Muscle layer of colon (tissue), 2 donors: ENCODE measurements at regions not wholly inside any gene's neighbourhood (a gene's known extent, or its start where the extent isn't known, plus 50 kb on each side); places are given as distances from the start of the nearest gene placed in this dataset.

Source experiments
- H3K27ac ChIP-seq: one replicate; pipeline ENCODE4 v1.7.0; 2013; ENCODE audit warnings: low read depth, mild to moderate bottlenecking, low read length, moderate library complexity
- H3K27me3 ChIP-seq, 2 donors: one replicate each; pipeline ENCODE4 v1.7.0; 2013; ENCODE audit warnings: low read length in 2 of 2, mild to moderate bottlenecking in 2 of 2; ENCODE audit not compliant: insufficient read depth in 2 of 2, control insufficient read depth in 1 of 2
- H3K36me3 ChIP-seq: one replicate; pipeline ENCODE4 v1.7.0; 2013; ENCODE audit warnings: mild to moderate bottlenecking, low read length; ENCODE audit not compliant: insufficient read depth
- H3K4me1 ChIP-seq: one replicate; pipeline ENCODE4 v1.7.0; 2013; ENCODE audit warnings: mild to moderate bottlenecking, low read length; ENCODE audit not compliant: insufficient read depth
- H3K4me3 ChIP-seq, 2 donors: one replicate each; pipeline ENCODE4 v1.7.0; 2013; ENCODE audit warnings: low read length in 2 of 2, low read depth in 1 of 2, mild to moderate bottlenecking in 1 of 2, moderate library complexity in 1 of 2
- H3K9ac ChIP-seq: one replicate; pipeline ENCODE4 v1.7.0; 2013; ENCODE audit warnings: low read length
- H3K9me3 ChIP-seq: one replicate; pipeline ENCODE4 v1.7.0; 2013; ENCODE audit warnings: mild to moderate bottlenecking, low read length
- donor health status: abdominal sarcoma.
- donor health status: Adenocarcinoma of cecum.

- H3K27ac ChIP-seq, result no peak overlapping the region
- H3K27me3 ChIP-seq, result no peaks in the 10 kb centered on the region
- no peaks in the 10 kb centered on the region for H3K9me3 ChIP-seq
- H3K36me3 ChIP-seq, result no peaks in the 10 kb centered on the region
- no peak overlapping the region for H3K4me3 ChIP-seq
- H3K9ac ChIP-seq, result no peak overlapping the region
- no peaks in the 10 kb centered on the region for H3K4me1 ChIP-seq
Measured at GRCh38 chr6:74319292-74319691, 623.3 kb downstream of the CD109 start.

GRCh38 chr6:74318738-74319137 lies 622.7 kb downstream of the CD109 start:
- Histone ChIP-seq H3K9me3 (no peaks in the 10 kb centered on the region), H3K9ac (no peak overlapping the region), H3K27me3 (no peaks in the 10 kb centered on the region)

GRCh38 chr6:74312081-74312480 lies 616.1 kb downstream of the CD109 start:
- H3K4me3 ChIP-seq, result no peak overlapping the region
- H3K4me1 ChIP-seq, result no peaks in the 10 kb centered on the region
- no peak overlapping the region for H3K9ac ChIP-seq
- H3K9me3 ChIP-seq, result no peaks in the 10 kb centered on the region
- no peak overlapping the region for H3K27ac ChIP-seq
- H3K36me3 ChIP-seq, result no peaks in the 10 kb centered on the region
- no peaks in the 10 kb centered on the region for H3K27me3 ChIP-seq

More at GRCh38 chr6:74318738-74319137, 622.7 kb downstream of the CD109 start:
- H3K4me3 ChIP-seq, result no peak overlapping the region
- no peak overlapping the region for H3K27ac ChIP-seq
- no peaks in the 10 kb centered on the region for H3K36me3 ChIP-seq
- no peaks in the 10 kb centered on the region for H3K4me1 ChIP-seq

- no peaks in the 10 kb centered on the region for H3K36me3 ChIP-seq
- H3K9ac ChIP-seq, result no peak overlapping the region
- H3K4me1 ChIP-seq, result no peaks in the 10 kb centered on the region
- H3K27ac ChIP-seq, result no peak overlapping the region
- H3K4me3 ChIP-seq, result no peak overlapping the region
- no peaks in the 10 kb centered on the region for H3K27me3 ChIP-seq
- H3K9me3 ChIP-seq, result no peaks in the 10 kb centered on the region
Measured at GRCh38 chr6:74311431-74311830, 615.4 kb downstream of the CD109 start.

GRCh38 chr6:74289884-74290283 lies 593.9 kb downstream of the CD109 start:
- H3K36me3 ChIP-seq, result no peaks in the 10 kb centered on the region
- H3K27ac ChIP-seq, result no peak overlapping the region
- H3K4me1 ChIP-seq, result no peaks in the 10 kb centered on the region

GRCh38 chr6:74287932-74288331 lies 591.9 kb downstream of the CD109 start:
- Histone ChIP-seq H3K4me3 (no peak overlapping the region), H3K36me3 (no peaks in the 10 kb centered on the region), H3K4me1 (no peaks in the 10 kb centered on the region), H3K27ac (no peak overlapping the region), H3K27me3 (no peaks in the 10 kb centered on the region), H3K9me3 (no peaks in the 10 kb centered on the region), H3K9ac (no peak overlapping the region)

More at GRCh38 chr6:74289884-74290283, 593.9 kb downstream of the CD109 start:
- Histone ChIP-seq H3K27me3 (no peaks in the 10 kb centered on the region), H3K9me3 (no peaks in the 10 kb centered on the region), H3K9ac (no peak overlapping the region), H3K4me3 (no peak overlapping the region)

GRCh38 chr6:74287441-74287840 lies 591.4 kb downstream of the CD109 start:
- Histone ChIP-seq H3K27ac (no peak overlapping the region), H3K4me3 (no peak overlapping the region), H3K27me3 (no peaks in the 10 kb centered on the region), H3K4me1 (no peaks in the 10 kb centered on the region), H3K36me3 (no peaks in the 10 kb centered on the region), H3K9ac (no peak overlapping the region), H3K9me3 (no peaks in the 10 kb centered on the region)

GRCh38 chr6:74284284-74284683 lies 588.3 kb downstream of the CD109 start:
- Histone ChIP-seq H3K9ac (no peak overlapping the region), H3K4me3 (no peak overlapping the region), H3K27ac (no peak overlapping the region), H3K4me1 (no peaks in the 10 kb centered on the region), H3K9me3 (no peaks in the 10 kb centered on the region), H3K36me3 (no peaks in the 10 kb centered on the region), H3K27me3 (no peaks in the 10 kb centered on the region)

GRCh38 chr6:74283532-74283931 lies 587.5 kb downstream of the CD109 start:
- H3K9me3 ChIP-seq, result no peaks in the 10 kb centered on the region
- H3K4me1 ChIP-seq, result no peaks in the 10 kb centered on the region
- no peak overlapping the region for H3K27ac ChIP-seq
- no peak overlapping the region for H3K9ac ChIP-seq
- H3K4me3 ChIP-seq, result no peak overlapping the region
- H3K27me3 ChIP-seq, result no peaks in the 10 kb centered on the region
- no peaks in the 10 kb centered on the region for H3K36me3 ChIP-seq

GRCh38 chr6:74282143-74282689 lies 586.2 kb downstream of the CD109 start:
- H3K9ac ChIP-seq, result no peak overlapping the region
- no peaks in the 10 kb centered on the region for H3K27me3 ChIP-seq
- no peaks in the 10 kb centered on the region for H3K9me3 ChIP-seq
- H3K27ac ChIP-seq, result no peak overlapping the region
- H3K4me1 ChIP-seq, result peaks cover 7% of the 10 kb centered on the region
- H3K36me3 ChIP-seq, result no peaks in the 10 kb centered on the region
- H3K4me3 ChIP-seq, result no peak overlapping the region

GRCh38 chr6:74280130-74280692 lies 584.2 kb downstream of the CD109 start:
- no peaks in the 10 kb centered on the region for H3K9me3 ChIP-seq
- no peaks in the 10 kb centered on the region for H3K36me3 ChIP-seq
- no peak overlapping the region for H3K4me3 ChIP-seq
- H3K27ac ChIP-seq, result no peak overlapping the region
- H3K4me1 ChIP-seq, result peaks cover 7% of the 10 kb centered on the region
- no peaks in the 10 kb centered on the region for H3K27me3 ChIP-seq
- no peak overlapping the region for H3K9ac ChIP-seq

GRCh38 chr6:74277777-74278186 lies 581.8 kb downstream of the CD109 start:
- Histone ChIP-seq H3K27ac (no peak overlapping the region), H3K27me3 (no peaks in the 10 kb centered on the region)

More at GRCh38 chr6:74277777-74278186, 581.8 kb downstream of the CD109 start:
- no peaks in the 10 kb centered on the region for H3K36me3 ChIP-seq
- H3K9ac ChIP-seq, result no peak overlapping the region
- no peaks in the 10 kb centered on the region for H3K9me3 ChIP-seq
- H3K4me1 ChIP-seq, result peaks cover 7% of the 10 kb centered on the region
- H3K4me3 ChIP-seq, result no peak overlapping the region
